Loucy (cell line): ENCODE measurements at regions not wholly inside any gene's neighbourhood (a gene's known extent, or its start where the extent isn't known, plus 50 kb on each side); places are given as distances from the start of the nearest gene placed in this dataset.

Experiments
- H2AFZ ChIP-seq: fragments of 200-600 bp; sonication (generic); 2 replicates; pipeline ENCODE4 v1.6.0; 2016; ENCODE audit warnings: antibody characterized with exemption, mild to moderate bottlenecking, low read length, moderate library complexity
- H3F3A ChIP-seq: fragments of 200-600 bp; 2 replicates; pipeline ENCODE4 v1.6.0; 2016; ENCODE audit warnings: antibody characterized with exemption, low read depth, mild to moderate bottlenecking
- H3K27me3 ChIP-seq: fragments of 200-600 bp; sonication (generic); 2 replicates; pipeline ENCODE4 v1.6.1; 2014; ENCODE audit warnings: low read length, mild to moderate bottlenecking; ENCODE audit not compliant: insufficient read depth, poor library complexity, severe bottlenecking
- H3K36me3 ChIP-seq: fragments of 200-600 bp; sonication (generic); 2 replicates; pipeline ENCODE4 v1.6.1; 2016; ENCODE audit warnings: low read length; ENCODE audit not compliant: insufficient read depth
- H3K4me1 ChIP-seq: fragments of 200-600 bp; sonication (generic); 2 replicates; pipeline ENCODE4 v1.5.1; 2014; ENCODE audit warnings: low read length, mild to moderate bottlenecking; ENCODE audit not compliant: insufficient read depth, poor library complexity, severe bottlenecking
- H3K4me2 ChIP-seq: fragments of 200-600 bp; sonication (generic); 2 replicates; pipeline ENCODE4 v1.6.0; 2014; ENCODE audit warnings: antibody characterized with exemption, low read length, low read depth, mild to moderate bottlenecking; ENCODE audit not compliant: poor library complexity, severe bottlenecking
- H3K4me3 ChIP-seq: fragments of 200-600 bp; sonication (generic); 2 replicates; pipeline ENCODE4 v1.5.1; 2014; ENCODE audit warnings: low read length, mild to moderate bottlenecking, mixed read lengths; ENCODE audit not compliant: poor library complexity, severe bottlenecking
- H3K79me2 ChIP-seq: fragments of 200-600 bp; sonication (generic); 2 replicates; pipeline ENCODE4 v1.6.1; 2014; ENCODE audit warnings: low read length; ENCODE audit not compliant: insufficient read depth
- H3K9ac ChIP-seq: fragments of 200-600 bp; sonication (generic); 2 replicates; pipeline ENCODE4 v1.6.0; 2014; ENCODE audit warnings: mild to moderate bottlenecking, low read depth, low read length, moderate library complexity; ENCODE audit not compliant: poor library complexity, severe bottlenecking
- H3K9me2 ChIP-seq: fragments of 200-600 bp; sonication (generic); replicated peaks from 2 replicates; pipeline ENCODE4 v1.6.1; 2016; ENCODE audit warnings: low read depth, low read length, mixed read lengths
- H3K9me3 ChIP-seq: fragments of 200-600 bp; sonication (generic); 2 replicates; pipeline ENCODE4 v1.6.1; 2014; ENCODE audit warnings: mild to moderate bottlenecking, antibody characterized with exemption, low read length, low read depth; ENCODE audit not compliant: insufficient read depth
- H4K20me1 ChIP-seq: fragments of 200-600 bp; sonication (generic); 2 replicates; pipeline ENCODE4 v1.6.0; 2014; ENCODE audit warnings: antibody characterized with exemption, low read length, mild to moderate bottlenecking; ENCODE audit not compliant: insufficient read depth, poor library complexity, severe bottlenecking
- EZH2phosphoT487 ChIP-seq: fragments of 200-600 bp; IDR thresholded peaks from 2 replicates; pipeline ENCODE4 v1.6.1; 2018; ENCODE audit warnings: antibody characterized with exemption, mild to moderate bottlenecking, moderate library complexity, borderline replicate concordance
- TF ChIP-seq, protein P1 (sequence below): fragments of 200-600 bp; sonication (generic); conservative IDR thresholded peaks from 2 replicates; pipeline ENCODE4 v1.5.1; 2014; ENCODE audit warnings: mild to moderate bottlenecking, antibody characterized with exemption, low read length

DNA sequence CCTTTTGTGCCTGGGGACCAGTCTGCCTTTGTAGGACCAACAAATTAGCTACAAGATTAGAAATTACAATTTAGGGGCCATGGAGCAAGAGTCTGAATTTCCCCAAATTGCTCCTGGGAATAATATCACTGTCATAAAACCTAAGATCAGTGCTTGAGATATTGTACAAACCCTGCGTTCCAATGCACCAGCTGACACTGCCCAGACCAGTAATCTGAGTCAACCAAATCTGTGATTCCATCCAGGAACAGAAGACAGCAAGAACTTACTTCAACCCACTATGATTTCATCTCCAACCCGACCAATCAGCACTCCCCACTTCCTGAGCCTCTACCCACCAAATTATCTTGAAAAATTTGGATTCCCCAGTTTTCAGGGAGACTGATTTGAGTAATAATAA is 1305.0 kb upstream of the NRXN1 start:
- no peaks in the 10 kb centered on the region for H3K79me2 ChIP-seq
- no peak overlapping the region for H3K9ac ChIP-seq
- H3K27me3 ChIP-seq, result no peaks in the 10 kb centered on the region
- no peaks in the 10 kb centered on the region for H3K36me3 ChIP-seq
- H3K4me2 ChIP-seq, result no peak overlapping the region
- H3K9me2 ChIP-seq, result no peaks in the 10 kb centered on the region
- H3K4me1 ChIP-seq, result no peaks in the 10 kb centered on the region
- no peaks in the 10 kb centered on the region for H3F3A ChIP-seq
- H2AFZ ChIP-seq, result no peak overlapping the region
- H3K9me3 ChIP-seq, result no peaks in the 10 kb centered on the region
- TF ChIP-seq, protein P1, sequence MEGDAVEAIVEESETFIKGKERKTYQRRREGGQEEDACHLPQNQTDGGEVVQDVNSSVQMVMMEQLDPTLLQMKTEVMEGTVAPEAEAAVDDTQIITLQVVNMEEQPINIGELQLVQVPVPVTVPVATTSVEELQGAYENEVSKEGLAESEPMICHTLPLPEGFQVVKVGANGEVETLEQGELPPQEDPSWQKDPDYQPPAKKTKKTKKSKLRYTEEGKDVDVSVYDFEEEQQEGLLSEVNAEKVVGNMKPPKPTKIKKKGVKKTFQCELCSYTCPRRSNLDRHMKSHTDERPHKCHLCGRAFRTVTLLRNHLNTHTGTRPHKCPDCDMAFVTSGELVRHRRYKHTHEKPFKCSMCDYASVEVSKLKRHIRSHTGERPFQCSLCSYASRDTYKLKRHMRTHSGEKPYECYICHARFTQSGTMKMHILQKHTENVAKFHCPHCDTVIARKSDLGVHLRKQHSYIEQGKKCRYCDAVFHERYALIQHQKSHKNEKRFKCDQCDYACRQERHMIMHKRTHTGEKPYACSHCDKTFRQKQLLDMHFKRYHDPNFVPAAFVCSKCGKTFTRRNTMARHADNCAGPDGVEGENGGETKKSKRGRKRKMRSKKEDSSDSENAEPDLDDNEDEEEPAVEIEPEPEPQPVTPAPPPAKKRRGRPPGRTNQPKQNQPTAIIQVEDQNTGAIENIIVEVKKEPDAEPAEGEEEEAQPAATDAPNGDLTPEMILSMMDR, result no peak
- no peak for TF ChIP-seq EZH2phosphoT487
- no peak overlapping the region for H3K4me3 ChIP-seq
- no peaks in the 10 kb centered on the region for H4K20me1 ChIP-seq

DNA sequence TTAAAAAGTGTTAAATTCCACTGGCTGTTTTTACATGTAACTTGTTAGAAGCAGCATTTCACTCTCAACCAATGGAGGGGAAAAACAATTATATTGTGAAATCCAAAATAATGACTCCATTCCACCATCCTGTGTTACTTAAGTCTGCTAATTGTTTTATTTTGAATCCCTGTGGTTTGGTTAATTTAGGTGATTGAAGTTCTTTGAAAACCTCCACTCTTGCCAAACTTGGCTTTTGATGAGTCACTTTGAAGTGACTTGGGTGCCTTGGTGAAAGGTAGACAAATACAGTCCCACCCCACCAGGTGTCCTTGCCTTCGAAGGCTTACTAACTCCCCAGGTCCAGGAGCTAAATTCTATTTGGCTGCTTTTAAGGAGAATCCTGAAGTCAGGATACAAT is 1303.8 kb upstream of the NRXN1 start:
- Histone ChIP-seq H3K36me3 (no peaks in the 10 kb centered on the region), H3K4me2 (no peak overlapping the region), H3F3A (no peaks in the 10 kb centered on the region), H3K9me2 (no peaks in the 10 kb centered on the region), H3K27me3 (no peaks in the 10 kb centered on the region), H2AFZ (no peak overlapping the region), H3K9me3 (no peaks in the 10 kb centered on the region), H3K4me3 (no peak overlapping the region), H3K9ac (no peak overlapping the region), H3K79me2 (no peaks in the 10 kb centered on the region), H4K20me1 (no peaks in the 10 kb centered on the region), H3K4me1 (no peaks in the 10 kb centered on the region)
- no peak for TF ChIP-seq EZH2phosphoT487
- TF ChIP-seq, protein P1, result no peak

DNA sequence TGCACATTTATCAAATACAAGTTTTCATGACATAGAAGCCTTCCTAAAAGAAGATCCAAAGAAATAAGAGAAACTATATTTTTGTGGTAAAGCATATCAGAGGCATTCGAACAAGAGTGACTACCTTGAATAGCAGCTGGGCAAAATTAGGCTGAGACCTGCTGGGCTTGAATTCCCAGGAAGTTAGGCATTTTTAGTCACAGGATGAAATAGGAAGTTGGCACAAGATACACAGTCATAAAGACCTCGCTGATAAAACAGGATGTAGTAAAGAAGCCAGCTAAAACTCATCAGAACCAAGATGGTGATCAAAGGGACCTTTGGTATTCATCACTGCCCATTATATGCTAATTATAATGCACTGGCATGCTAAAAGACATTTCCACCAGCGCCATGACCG is 1302.3 kb upstream of the NRXN1 start:
- Histone ChIP-seq H3F3A (no peaks in the 10 kb centered on the region), H3K9ac (no peak overlapping the region), H3K9me2 (no peaks in the 10 kb centered on the region), H3K4me3 (no peak overlapping the region), H3K4me2 (no peak overlapping the region), H2AFZ (no peak overlapping the region), H3K36me3 (no peaks in the 10 kb centered on the region), H3K9me3 (no peaks in the 10 kb centered on the region), H3K27me3 (no peaks in the 10 kb centered on the region), H3K79me2 (no peaks in the 10 kb centered on the region), H4K20me1 (no peaks in the 10 kb centered on the region), H3K4me1 (no peaks in the 10 kb centered on the region)
- no peak for TF ChIP-seq EZH2phosphoT487
- TF ChIP-seq, protein P1, result no peak
